GM12878 (cell line): ENCODE measurements at regions not wholly inside any gene's neighbourhood (a gene's known extent, or its start where the extent isn't known, plus 50 kb on each side); places are given as distances from the start of the nearest gene placed in this dataset.

ENCODE experiments used
- CEBPB ChIP-seq, 2 experiments: fragments of 150-350 bp in 1 of 2; IDR thresholded peaks; 2 replicates each; pipeline ENCODE4 v1.6.1; 2012 to 2014; ENCODE audit warnings: low read depth in 2 of 2, low read length in 2 of 2, borderline replicate concordance in 1 of 2, inconsistent platforms in 1 of 2
- GABPA ChIP-seq: IDR thresholded peaks from 2 replicates; pipeline ENCODE4 v1.6.1; 2014; ENCODE audit warnings: antibody characterized with exemption, low read depth, mild to moderate bottlenecking, inconsistent platforms
- JUND ChIP-seq: IDR thresholded peaks from 2 replicates; pipeline ENCODE4 v1.6.1; 2012; ENCODE audit warnings: low read depth, mild to moderate bottlenecking, low read length, improper control_type of control experiment, moderate library complexity
- MXI1 ChIP-seq: fragments of 150-350 bp; IDR thresholded peaks from 2 replicates; pipeline ENCODE4 v1.6.1; 2011; ENCODE audit warnings: low read depth, mild to moderate bottlenecking, inconsistent platforms, low read length, improper control_type of control experiment
- POLR2A ChIP-seq: IDR thresholded peaks from 2 replicates; pipeline ENCODE4 v1.6.1; 2011; ENCODE audit warnings: low read depth, mild to moderate bottlenecking, low read length
- SIX5 ChIP-seq: IDR thresholded peaks from 2 replicates; pipeline ENCODE4 v1.6.1; 2011; ENCODE audit warnings: mild to moderate bottlenecking, low read depth, low read length, moderate library complexity; ENCODE audit not compliant: severe bottlenecking
- SRF ChIP-seq, 2 experiments: IDR thresholded peaks; 2 replicates each; pipeline ENCODE4 v1.6.1; 2011; ENCODE audit warnings: low read depth in 2 of 2, low read length in 2 of 2, mild to moderate bottlenecking in 1 of 2, moderate library complexity in 1 of 2
- TCF7 ChIP-seq: IDR thresholded peaks from 2 replicates; pipeline ENCODE4 v1.6.1; 2014; ENCODE audit warnings: antibody characterized with exemption, borderline replicate concordance
- YY1 ChIP-seq: IDR thresholded peaks from 2 replicates; pipeline ENCODE4 v1.6.1; 2011; ENCODE audit warnings: low read depth, mild to moderate bottlenecking, low read length
- TF ChIP-seq, protein P1 (sequence below): IDR thresholded peaks from 2 replicates; pipeline ENCODE4 v1.6.1; 2012; ENCODE audit warnings: low read depth, low read length, improper control_type of control experiment
- TF ChIP-seq, protein P2 (sequence below): IDR thresholded peaks from 2 replicates; pipeline ENCODE4 v1.6.1; 2012; ENCODE audit warnings: mild to moderate bottlenecking, low read depth, low read length
- TF ChIP-seq, protein P3 (sequence below): fragments of 150-350 bp; IDR thresholded peaks from 2 replicates; pipeline ENCODE4 v1.6.1; 2016; ENCODE audit warnings: low read depth, low read length
- TF ChIP-seq, protein P4 (sequence below), 3 experiments: IDR thresholded peaks in 2 of 3; conservative IDR thresholded peaks in 1 of 3; 2 replicates each; pipeline ENCODE4 v1.5.1; 2011; ENCODE audit warnings: low read depth in 3 of 3, low read length in 3 of 3, mild to moderate bottlenecking in 3 of 3, control low read depth in 2 of 3, moderate library complexity in 2 of 3, inconsistent platforms in 1 of 3, mixed read lengths in 1 of 3; ENCODE audit not compliant: control insufficient read depth in 2 of 3, insufficient read depth in 1 of 3; ENCODE audit errors: extremely low read depth in 1 of 3
- TF ChIP-seq, protein P5 (sequence below): fragments of 450-650 bp; formaldehyde crosslinking; IDR thresholded peaks from 2 replicates; pipeline ENCODE4 v1.5.0; 2022; ENCODE audit warnings: mild to moderate bottlenecking, missing genetic modification characterization

DNA sequence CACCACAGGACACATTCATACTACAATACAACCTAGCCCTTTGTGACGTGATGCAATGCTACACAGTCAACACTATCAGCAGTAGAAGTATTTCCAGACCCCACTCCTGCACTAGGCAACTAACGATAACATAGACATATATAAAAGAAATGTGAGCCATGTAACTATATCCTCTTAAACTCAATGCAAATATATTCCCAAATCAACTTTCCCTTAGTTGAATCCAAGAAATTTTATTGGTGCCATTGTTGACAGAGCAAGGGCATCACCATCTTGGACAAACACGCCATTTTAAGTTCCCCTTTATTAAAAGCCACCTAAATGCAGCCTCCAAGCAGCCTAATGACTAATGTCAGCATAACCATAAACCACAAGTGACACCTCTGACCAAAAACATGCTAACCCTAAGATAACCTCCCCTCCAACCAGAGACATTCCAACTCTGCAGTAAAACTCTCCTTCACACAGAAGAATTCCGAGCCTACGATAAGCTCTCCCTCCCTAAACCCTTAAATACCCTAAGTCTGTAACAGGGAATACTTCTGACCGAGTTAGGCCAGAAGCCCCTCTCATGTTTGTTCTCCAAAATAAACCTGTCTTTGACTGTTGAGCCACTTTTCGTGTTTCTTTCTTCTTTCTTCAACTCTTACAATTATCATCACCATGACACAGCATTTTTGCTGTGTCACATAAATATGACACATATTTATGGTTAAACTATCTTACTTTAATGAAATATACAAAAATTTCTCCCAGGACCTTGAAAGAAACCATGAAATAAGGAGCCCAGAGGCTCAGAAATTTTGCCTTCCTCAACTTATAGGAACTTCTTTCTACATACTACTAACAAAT is 1497.8 kb downstream of the EFNA5 start:
- TF ChIP-seq YY1 (peak; percentile 55; the same call in 1 of the 2 replicates), JUND (no peak), CEBPB (IDR thresholded peaks at IDR 0.05; ENCODE audit: borderline replicate concordance in 1 of 2, low read depth in 2 of 2, low read length in 2 of 2) (no peak), SIX5 (no peak), TCF7 (no peak), POLR2A (no peak), MXI1 (no peak), GABPA (no peak), SRF (IDR thresholded peaks at IDR 0.05; ENCODE audit: low read depth in 2 of 2, low read length in 2 of 2) (no peak)
- TF ChIP-seq, protein P1, sequence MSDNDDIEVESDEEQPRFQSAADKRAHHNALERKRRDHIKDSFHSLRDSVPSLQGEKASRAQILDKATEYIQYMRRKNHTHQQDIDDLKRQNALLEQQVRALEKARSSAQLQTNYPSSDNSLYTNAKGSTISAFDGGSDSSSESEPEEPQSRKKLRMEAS: no peak
- TF ChIP-seq, protein P2, sequence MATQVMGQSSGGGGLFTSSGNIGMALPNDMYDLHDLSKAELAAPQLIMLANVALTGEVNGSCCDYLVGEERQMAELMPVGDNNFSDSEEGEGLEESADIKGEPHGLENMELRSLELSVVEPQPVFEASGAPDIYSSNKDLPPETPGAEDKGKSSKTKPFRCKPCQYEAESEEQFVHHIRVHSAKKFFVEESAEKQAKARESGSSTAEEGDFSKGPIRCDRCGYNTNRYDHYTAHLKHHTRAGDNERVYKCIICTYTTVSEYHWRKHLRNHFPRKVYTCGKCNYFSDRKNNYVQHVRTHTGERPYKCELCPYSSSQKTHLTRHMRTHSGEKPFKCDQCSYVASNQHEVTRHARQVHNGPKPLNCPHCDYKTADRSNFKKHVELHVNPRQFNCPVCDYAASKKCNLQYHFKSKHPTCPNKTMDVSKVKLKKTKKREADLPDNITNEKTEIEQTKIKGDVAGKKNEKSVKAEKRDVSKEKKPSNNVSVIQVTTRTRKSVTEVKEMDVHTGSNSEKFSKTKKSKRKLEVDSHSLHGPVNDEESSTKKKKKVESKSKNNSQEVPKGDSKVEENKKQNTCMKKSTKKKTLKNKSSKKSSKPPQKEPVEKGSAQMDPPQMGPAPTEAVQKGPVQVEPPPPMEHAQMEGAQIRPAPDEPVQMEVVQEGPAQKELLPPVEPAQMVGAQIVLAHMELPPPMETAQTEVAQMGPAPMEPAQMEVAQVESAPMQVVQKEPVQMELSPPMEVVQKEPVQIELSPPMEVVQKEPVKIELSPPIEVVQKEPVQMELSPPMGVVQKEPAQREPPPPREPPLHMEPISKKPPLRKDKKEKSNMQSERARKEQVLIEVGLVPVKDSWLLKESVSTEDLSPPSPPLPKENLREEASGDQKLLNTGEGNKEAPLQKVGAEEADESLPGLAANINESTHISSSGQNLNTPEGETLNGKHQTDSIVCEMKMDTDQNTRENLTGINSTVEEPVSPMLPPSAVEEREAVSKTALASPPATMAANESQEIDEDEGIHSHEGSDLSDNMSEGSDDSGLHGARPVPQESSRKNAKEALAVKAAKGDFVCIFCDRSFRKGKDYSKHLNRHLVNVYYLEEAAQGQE: no peak
- TF ChIP-seq, protein P3, sequence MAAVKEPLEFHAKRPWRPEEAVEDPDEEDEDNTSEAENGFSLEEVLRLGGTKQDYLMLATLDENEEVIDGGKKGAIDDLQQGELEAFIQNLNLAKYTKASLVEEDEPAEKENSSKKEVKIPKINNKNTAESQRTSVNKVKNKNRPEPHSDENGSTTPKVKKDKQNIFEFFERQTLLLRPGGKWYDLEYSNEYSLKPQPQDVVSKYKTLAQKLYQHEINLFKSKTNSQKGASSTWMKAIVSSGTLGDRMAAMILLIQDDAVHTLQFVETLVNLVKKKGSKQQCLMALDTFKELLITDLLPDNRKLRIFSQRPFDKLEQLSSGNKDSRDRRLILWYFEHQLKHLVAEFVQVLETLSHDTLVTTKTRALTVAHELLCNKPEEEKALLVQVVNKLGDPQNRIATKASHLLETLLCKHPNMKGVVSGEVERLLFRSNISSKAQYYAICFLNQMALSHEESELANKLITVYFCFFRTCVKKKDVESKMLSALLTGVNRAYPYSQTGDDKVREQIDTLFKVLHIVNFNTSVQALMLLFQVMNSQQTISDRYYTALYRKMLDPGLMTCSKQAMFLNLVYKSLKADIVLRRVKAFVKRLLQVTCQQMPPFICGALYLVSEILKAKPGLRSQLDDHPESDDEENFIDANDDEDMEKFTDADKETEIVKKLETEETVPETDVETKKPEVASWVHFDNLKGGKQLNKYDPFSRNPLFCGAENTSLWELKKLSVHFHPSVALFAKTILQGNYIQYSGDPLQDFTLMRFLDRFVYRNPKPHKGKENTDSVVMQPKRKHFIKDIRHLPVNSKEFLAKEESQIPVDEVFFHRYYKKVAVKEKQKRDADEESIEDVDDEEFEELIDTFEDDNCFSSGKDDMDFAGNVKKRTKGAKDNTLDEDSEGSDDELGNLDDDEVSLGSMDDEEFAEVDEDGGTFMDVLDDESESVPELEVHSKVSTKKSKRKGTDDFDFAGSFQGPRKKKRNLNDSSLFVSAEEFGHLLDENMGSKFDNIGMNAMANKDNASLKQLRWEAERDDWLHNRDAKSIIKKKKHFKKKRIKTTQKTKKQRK: no peak
- TF ChIP-seq, protein P4, sequence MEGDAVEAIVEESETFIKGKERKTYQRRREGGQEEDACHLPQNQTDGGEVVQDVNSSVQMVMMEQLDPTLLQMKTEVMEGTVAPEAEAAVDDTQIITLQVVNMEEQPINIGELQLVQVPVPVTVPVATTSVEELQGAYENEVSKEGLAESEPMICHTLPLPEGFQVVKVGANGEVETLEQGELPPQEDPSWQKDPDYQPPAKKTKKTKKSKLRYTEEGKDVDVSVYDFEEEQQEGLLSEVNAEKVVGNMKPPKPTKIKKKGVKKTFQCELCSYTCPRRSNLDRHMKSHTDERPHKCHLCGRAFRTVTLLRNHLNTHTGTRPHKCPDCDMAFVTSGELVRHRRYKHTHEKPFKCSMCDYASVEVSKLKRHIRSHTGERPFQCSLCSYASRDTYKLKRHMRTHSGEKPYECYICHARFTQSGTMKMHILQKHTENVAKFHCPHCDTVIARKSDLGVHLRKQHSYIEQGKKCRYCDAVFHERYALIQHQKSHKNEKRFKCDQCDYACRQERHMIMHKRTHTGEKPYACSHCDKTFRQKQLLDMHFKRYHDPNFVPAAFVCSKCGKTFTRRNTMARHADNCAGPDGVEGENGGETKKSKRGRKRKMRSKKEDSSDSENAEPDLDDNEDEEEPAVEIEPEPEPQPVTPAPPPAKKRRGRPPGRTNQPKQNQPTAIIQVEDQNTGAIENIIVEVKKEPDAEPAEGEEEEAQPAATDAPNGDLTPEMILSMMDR (IDR thresholded peaks at IDR 0.05 in 2 of 3, conservative IDR thresholded peaks at IDR 0.05 in 1 of 3; ENCODE audit: control insufficient read depth in 2 of 3, extremely low read depth in 1 of 3, insufficient read depth in 1 of 3, low read depth in 3 of 3, low read length in 3 of 3): no peak
- TF ChIP-seq, protein P5, sequence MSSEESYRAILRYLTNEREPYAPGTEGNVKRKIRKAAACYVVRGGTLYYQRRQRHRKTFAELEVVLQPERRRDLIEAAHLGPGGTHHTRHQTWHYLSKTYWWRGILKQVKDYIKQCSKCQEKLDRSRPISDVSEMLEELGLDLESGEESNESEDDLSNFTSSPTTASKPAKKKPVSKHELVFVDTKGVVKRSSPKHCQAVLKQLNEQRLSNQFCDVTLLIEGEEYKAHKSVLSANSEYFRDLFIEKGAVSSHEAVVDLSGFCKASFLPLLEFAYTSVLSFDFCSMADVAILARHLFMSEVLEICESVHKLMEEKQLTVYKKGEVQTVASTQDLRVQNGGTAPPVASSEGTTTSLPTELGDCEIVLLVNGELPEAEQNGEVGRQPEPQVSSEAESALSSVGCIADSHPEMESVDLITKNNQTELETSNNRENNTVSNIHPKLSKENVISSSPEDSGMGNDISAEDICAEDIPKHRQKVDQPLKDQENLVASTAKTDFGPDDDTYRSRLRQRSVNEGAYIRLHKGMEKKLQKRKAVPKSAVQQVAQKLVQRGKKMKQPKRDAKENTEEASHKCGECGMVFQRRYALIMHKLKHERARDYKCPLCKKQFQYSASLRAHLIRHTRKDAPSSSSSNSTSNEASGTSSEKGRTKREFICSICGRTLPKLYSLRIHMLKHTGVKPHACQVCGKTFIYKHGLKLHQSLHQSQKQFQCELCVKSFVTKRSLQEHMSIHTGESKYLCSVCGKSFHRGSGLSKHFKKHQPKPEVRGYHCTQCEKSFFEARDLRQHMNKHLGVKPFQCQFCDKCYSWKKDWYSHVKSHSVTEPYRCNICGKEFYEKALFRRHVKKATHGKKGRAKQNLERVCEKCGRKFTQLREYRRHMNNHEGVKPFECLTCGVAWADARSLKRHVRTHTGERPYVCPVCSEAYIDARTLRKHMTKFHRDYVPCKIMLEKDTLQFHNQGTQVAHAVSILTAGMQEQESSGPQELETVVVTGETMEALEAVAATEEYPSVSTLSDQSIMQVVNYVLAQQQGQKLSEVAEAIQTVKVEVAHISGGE (CRISPR knock-in tag): no peak
